DOHH2 (cell line): ENCODE measurements at regions not wholly inside any gene's neighbourhood (a gene's known extent, or its start where the extent isn't known, plus 50 kb on each side); places are given as distances from the start of the nearest gene placed in this dataset.

ENCODE experiments used
- H3F3A ChIP-seq: fragments of 200-600 bp; sonication (generic), shearing (Covaris generic); 2 replicates; pipeline ENCODE4 v1.6.0; 2016; ENCODE audit warnings: antibody characterized with exemption, mild to moderate bottlenecking; ENCODE audit not compliant: control insufficient read depth, insufficient read depth
- H3K27ac ChIP-seq: fragments of 200-600 bp; sonication (generic); 2 replicates; pipeline ENCODE4 v1.5.1; 2014; ENCODE audit warnings: low read depth, mild to moderate bottlenecking, low read length, moderate library complexity
- H3K27me3 ChIP-seq: fragments of 200-600 bp; sonication (generic); 2 replicates; pipeline ENCODE4 v1.6.1; 2014; ENCODE audit warnings: mild to moderate bottlenecking, low read length, mixed read lengths; ENCODE audit not compliant: control insufficient read depth
- H3K36me3 ChIP-seq: fragments of 200-600 bp; sonication (generic); 2 replicates; pipeline ENCODE4 v1.6.1; 2014; ENCODE audit warnings: mild to moderate bottlenecking, low read length, moderate library complexity, mixed read lengths; ENCODE audit not compliant: control insufficient read depth
- H3K4me1 ChIP-seq: fragments of 200-600 bp; sonication (generic); 2 replicates; pipeline ENCODE4 v1.6.1; 2014; ENCODE audit warnings: mild to moderate bottlenecking, low read length, mixed read lengths; ENCODE audit not compliant: control insufficient read depth
- H3K4me2 ChIP-seq: fragments of 200-600 bp; sonication (generic); 2 replicates; pipeline ENCODE4 v1.6.0; 2014; ENCODE audit warnings: mild to moderate bottlenecking, low read length, moderate library complexity
- H3K4me3 ChIP-seq: fragments of 200-600 bp; sonication (generic); 2 replicates; pipeline ENCODE4 v1.5.1; 2014; ENCODE audit warnings: mild to moderate bottlenecking, low read length, mixed read lengths
- H3K79me2 ChIP-seq: fragments of 200-600 bp; sonication (generic); 2 replicates; pipeline ENCODE4 v1.6.1; 2014; ENCODE audit warnings: mild to moderate bottlenecking, low read length, mixed read lengths; ENCODE audit not compliant: control insufficient read depth
- H3K9me2 ChIP-seq: fragments of 200-600 bp; sonication (generic); replicated peaks from 2 replicates; pipeline ENCODE4 v1.6.1; 2014; ENCODE audit warnings: mild to moderate bottlenecking, low read length, mixed read lengths; ENCODE audit not compliant: control insufficient read depth
- H3K9me3 ChIP-seq: fragments of 200-600 bp; sonication (generic); 2 replicates; pipeline ENCODE4 v1.6.1; 2014; ENCODE audit warnings: antibody characterized with exemption, low read length, mixed read lengths; ENCODE audit not compliant: control insufficient read depth, insufficient read depth
- H4K20me1 ChIP-seq: fragments of 200-600 bp; sonication (generic); 2 replicates; pipeline ENCODE4 v1.6.0; 2014; ENCODE audit warnings: low read depth, mild to moderate bottlenecking, antibody characterized with exemption, low read length, moderate library complexity; ENCODE audit not compliant: control insufficient read depth, insufficient read depth
- EZH2phosphoT487 ChIP-seq: fragments of 200-600 bp; sonication (generic); IDR thresholded peaks from 2 replicates; pipeline ENCODE4 v1.6.1; 2017; ENCODE audit warnings: borderline replicate concordance, mild to moderate bottlenecking, antibody characterized with exemption, low read length, moderate library complexity, mixed read lengths
- TF ChIP-seq, protein P1 (sequence below): fragments of 200-600 bp; sonication (generic); IDR thresholded peaks from one replicate; pipeline ENCODE4 v1.5.1; 2014; ENCODE audit warnings: antibody characterized with exemption, mild to moderate bottlenecking, low read depth, low read length; ENCODE audit not compliant: poor library complexity, severe bottlenecking

- TF ChIP-seq EZH2phosphoT487 = no peak
- Histone ChIP-seq H3K9me3 (no peaks in the 10 kb centered on the region), H4K20me1 (no peaks in the 10 kb centered on the region), H3K9me2 (no peaks in the 10 kb centered on the region; the same call in 1 of the 2 replicates), H3F3A (no peaks in the 10 kb centered on the region), H3K27me3 (no peaks in the 10 kb centered on the region), H3K79me2 (no peaks in the 10 kb centered on the region), H3K4me2 (no peak overlapping the region), H3K36me3 (no peaks in the 10 kb centered on the region), H3K27ac (no peak overlapping the region), H3K4me1 (no peaks in the 10 kb centered on the region), H3K4me3 (no peak overlapping the region)
Observed at GRCh38 chr7:153331427-153331826, 571.9 kb downstream of the ACTR3B start.

DNA sequence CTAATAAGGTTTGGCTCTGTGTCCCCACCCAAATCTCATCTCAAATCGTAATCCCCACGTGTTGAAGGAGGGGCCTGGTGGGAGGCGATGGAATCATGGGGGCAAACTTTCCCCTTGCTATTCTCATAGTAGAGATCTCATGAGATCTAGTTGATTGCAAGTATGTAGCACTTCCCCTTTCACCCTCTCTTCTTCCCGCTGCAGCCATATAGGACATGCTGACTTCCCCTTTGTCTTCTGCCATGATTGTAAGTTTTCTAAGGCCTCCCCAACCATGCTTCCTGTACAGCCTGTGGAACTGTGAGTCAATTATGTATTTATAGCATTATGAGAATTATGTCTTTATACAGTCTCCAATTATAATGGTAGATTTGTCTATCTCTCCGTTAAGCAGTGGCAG, 594.5 kb downstream of the ACTR3B start:
- no peaks in the 10 kb centered on the region for H4K20me1 ChIP-seq
- TF ChIP-seq, protein P1, sequence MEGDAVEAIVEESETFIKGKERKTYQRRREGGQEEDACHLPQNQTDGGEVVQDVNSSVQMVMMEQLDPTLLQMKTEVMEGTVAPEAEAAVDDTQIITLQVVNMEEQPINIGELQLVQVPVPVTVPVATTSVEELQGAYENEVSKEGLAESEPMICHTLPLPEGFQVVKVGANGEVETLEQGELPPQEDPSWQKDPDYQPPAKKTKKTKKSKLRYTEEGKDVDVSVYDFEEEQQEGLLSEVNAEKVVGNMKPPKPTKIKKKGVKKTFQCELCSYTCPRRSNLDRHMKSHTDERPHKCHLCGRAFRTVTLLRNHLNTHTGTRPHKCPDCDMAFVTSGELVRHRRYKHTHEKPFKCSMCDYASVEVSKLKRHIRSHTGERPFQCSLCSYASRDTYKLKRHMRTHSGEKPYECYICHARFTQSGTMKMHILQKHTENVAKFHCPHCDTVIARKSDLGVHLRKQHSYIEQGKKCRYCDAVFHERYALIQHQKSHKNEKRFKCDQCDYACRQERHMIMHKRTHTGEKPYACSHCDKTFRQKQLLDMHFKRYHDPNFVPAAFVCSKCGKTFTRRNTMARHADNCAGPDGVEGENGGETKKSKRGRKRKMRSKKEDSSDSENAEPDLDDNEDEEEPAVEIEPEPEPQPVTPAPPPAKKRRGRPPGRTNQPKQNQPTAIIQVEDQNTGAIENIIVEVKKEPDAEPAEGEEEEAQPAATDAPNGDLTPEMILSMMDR = no peak
- TF ChIP-seq EZH2phosphoT487 = no peak
- no peaks in the 10 kb centered on the region for H3K27me3 ChIP-seq
- H3K27ac ChIP-seq = no peak overlapping the region
- H3K4me3 ChIP-seq = no peak overlapping the region
- no peaks in the 10 kb centered on the region for H3K4me1 ChIP-seq
- no peaks in the 10 kb centered on the region for H3F3A ChIP-seq
- H3K9me3 ChIP-seq = no peaks in the 10 kb centered on the region
- H3K9me2 ChIP-seq = 0 out of 2 replicates have a peak, but pooled peaks cover 2% of the 10 kb centered on the region
- no peak overlapping the region for H3K4me2 ChIP-seq
- no peaks in the 10 kb centered on the region for H3K36me3 ChIP-seq
- no peaks in the 10 kb centered on the region for H3K79me2 ChIP-seq

- Histone ChIP-seq H3K79me2 (no peaks in the 10 kb centered on the region), H3K27ac (no peak overlapping the region), H3K27me3 (no peaks in the 10 kb centered on the region), H3K4me2 (no peak overlapping the region), H3K4me1 (no peaks in the 10 kb centered on the region), H3K36me3 (no peaks in the 10 kb centered on the region), H3K4me3 (no peak overlapping the region), H4K20me1 (no peaks in the 10 kb centered on the region), H3F3A (no peaks in the 10 kb centered on the region), H3K9me3 (no peaks in the 10 kb centered on the region), H3K9me2 (no peaks in the 10 kb centered on the region)
- TF ChIP-seq, protein P1 = no peak
- no peak for TF ChIP-seq EZH2phosphoT487
Observed at GRCh38 chr7:153370092-153370491, 610.5 kb downstream of the ACTR3B start.

DNA sequence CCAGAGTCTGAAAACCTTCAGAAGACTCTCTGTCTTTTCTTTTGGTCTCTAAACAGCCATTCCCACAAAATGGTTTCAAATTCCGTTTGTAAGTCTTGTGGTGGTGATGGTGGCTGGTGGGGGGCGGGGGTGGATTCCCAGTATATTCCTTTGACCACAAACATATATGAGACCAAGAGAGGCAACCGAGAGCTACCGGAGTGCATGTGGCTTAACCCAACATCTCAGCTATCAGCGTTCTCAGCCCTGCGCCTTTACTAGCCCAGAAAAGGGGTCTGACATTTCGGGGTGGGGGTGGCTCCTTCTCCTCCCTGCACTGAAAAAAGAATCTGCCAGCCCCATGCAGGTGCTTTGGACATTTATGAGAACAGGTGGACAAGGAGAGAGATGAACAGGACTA, 621.1 kb downstream of the ACTR3B start:
- no peaks in the 10 kb centered on the region for H3K9me3 ChIP-seq

More for the DNA sequence above, 621.1 kb downstream of the ACTR3B start:
- H3K79me2 ChIP-seq = no peaks in the 10 kb centered on the region
- H3K4me2 ChIP-seq = no peak overlapping the region
- no peaks in the 10 kb centered on the region for H3K4me1 ChIP-seq
- H3K27ac ChIP-seq = no peak overlapping the region
- no peaks in the 10 kb centered on the region for H3K36me3 ChIP-seq
- TF ChIP-seq, protein P1 = no peak
- H3K9me2 ChIP-seq = no peaks in the 10 kb centered on the region
- H3K4me3 ChIP-seq = no peak overlapping the region
- H3K27me3 ChIP-seq = no peaks in the 10 kb centered on the region
- H3F3A ChIP-seq = no peaks in the 10 kb centered on the region
- H4K20me1 ChIP-seq = no peaks in the 10 kb centered on the region
